Tibial nerve (tissue), 4 donors: ENCODE measurements at regions not wholly inside any gene's neighbourhood (a gene's known extent, or its start where the extent isn't known, plus 50 kb on each side); places are given as distances from the start of the nearest gene placed in this dataset.

Experiments used
- DNase-seq, 2 donors: peaks; one replicate each; pipeline ENCODE4 v3.0.0-alpha.2; 2019; ENCODE audit warnings: low spot score in 2 of 2
- H3K27ac ChIP-seq, 4 donors: fragments of 200-600 bp; sonication (generic) in 3 of 4; one replicate each; pipeline ENCODE4 v1.5.1; 2017 to 2019; ENCODE audit warnings: mild to moderate bottlenecking in 1 of 4
- H3K27me3 ChIP-seq, 2 donors: fragments of 200-600 bp; sonication (generic) in 1 of 2; one replicate each; pipeline versions ENCODE4 v1.5.1 to v1.6.0; 2017 to 2019
- H3K36me3 ChIP-seq, 3 donors: fragments of 200-600 bp; sonication (generic); one replicate each; pipeline ENCODE4 v1.5.1; 2018 to 2019
- H3K4me1 ChIP-seq, 4 donors: fragments of 200-600 bp; sonication (generic) in 3 of 4; one replicate each; pipeline ENCODE4 v1.5.1; 2017 to 2019
- H3K4me3 ChIP-seq, 4 donors: fragments of 200-600 bp; sonication (generic) in 3 of 4; one replicate each; pipeline ENCODE4 v1.5.1; 2017 to 2019; ENCODE audit warnings: mild to moderate bottlenecking in 1 of 4, moderate library complexity in 1 of 4
- H3K9me3 ChIP-seq, 4 donors: fragments of 200-600 bp; sonication (generic) in 3 of 4; one replicate each; pipeline ENCODE4 v1.5.1; 2017 to 2019
- EP300 ChIP-seq, 2 donors: sonication (generic); formaldehyde crosslinking; IDR thresholded peaks; one replicate each; pipeline ENCODE4 v1.6.1; 2017; ENCODE audit warnings: antibody characterized with exemption in 2 of 2, mild to moderate bottlenecking in 1 of 2
- POLR2A ChIP-seq, 2 donors: fragments of 450-650 bp; IDR thresholded peaks; one replicate each; pipeline ENCODE4 v1.6.1; 2017; ENCODE audit warnings: antibody characterized with exemption in 2 of 2, mild to moderate bottlenecking in 2 of 2, moderate library complexity in 2 of 2
- WGBS, 2 donors: methylation state at CpG; one replicate each; pipeline ENCODE4 v1.1.5; 2018; 5-methylcytosine and 5-hydroxymethylcytosine counted together
- TF ChIP-seq, protein P1 (sequence below), 5 experiments: fragments of 200-600 bp in 3 of 5; fragments of 450-650 bp in 2 of 5; sonication (generic) in 3 of 5; IDR thresholded peaks; one replicate each; pipeline ENCODE4 v1.5.1; 2016 to 2019; ENCODE audit warnings: antibody characterized with exemption in 5 of 5, mild to moderate bottlenecking in 3 of 5, moderate library complexity in 2 of 5

DNA sequence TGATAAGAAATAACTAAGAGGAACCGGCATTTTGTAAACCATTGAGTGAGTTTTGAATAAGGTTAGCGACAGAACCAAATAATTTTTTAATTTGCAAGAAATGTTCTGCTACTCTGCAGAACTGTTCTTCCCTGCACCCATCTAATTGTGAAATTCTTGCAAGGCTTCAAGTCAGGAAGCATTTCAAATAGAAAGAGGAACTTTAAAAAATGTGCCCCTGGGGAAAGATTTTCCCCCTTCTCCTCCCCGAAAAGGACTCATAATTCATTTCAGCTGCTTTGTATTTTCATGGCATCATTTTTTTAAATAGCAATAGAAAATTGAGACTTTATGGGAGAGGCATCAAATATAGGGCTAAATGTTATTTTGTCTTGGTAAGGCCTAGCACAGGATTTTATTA lies 180.9 kb upstream of the ANKRD55 start:
- H3K27me3 ChIP-seq, result no peaks in the 10 kb centered on the region
- no peak for DNase-seq
- TF ChIP-seq, protein P1, sequence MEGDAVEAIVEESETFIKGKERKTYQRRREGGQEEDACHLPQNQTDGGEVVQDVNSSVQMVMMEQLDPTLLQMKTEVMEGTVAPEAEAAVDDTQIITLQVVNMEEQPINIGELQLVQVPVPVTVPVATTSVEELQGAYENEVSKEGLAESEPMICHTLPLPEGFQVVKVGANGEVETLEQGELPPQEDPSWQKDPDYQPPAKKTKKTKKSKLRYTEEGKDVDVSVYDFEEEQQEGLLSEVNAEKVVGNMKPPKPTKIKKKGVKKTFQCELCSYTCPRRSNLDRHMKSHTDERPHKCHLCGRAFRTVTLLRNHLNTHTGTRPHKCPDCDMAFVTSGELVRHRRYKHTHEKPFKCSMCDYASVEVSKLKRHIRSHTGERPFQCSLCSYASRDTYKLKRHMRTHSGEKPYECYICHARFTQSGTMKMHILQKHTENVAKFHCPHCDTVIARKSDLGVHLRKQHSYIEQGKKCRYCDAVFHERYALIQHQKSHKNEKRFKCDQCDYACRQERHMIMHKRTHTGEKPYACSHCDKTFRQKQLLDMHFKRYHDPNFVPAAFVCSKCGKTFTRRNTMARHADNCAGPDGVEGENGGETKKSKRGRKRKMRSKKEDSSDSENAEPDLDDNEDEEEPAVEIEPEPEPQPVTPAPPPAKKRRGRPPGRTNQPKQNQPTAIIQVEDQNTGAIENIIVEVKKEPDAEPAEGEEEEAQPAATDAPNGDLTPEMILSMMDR (IDR thresholded peaks at IDR 0.05), result no peak
- no peak for TF ChIP-seq POLR2A (IDR thresholded peaks at IDR 0.05)
- TF ChIP-seq EP300 (IDR thresholded peaks at IDR 0.05), result peak in 1 of 2 donors; percentile 71
- H3K4me1 ChIP-seq, result peaks cover 0 to 59% (median 18%) of the 10 kb centered on the region in 4 donors
- H3K27ac ChIP-seq, result peak overlapping the region in 3 of 4 donors; percentile 36 to 65 (median 55)
- WGBS, 2 donors, result 36 to 40% methylated on average over 3 of the region's 3 CpGs
- H3K9me3 ChIP-seq, result peaks cover 0 to 3% (median 0%) of the 10 kb centered on the region in 4 donors
- H3K36me3 ChIP-seq, result no peaks in the 10 kb centered on the region
- H3K4me3 ChIP-seq, result no peak overlapping the region

- no peak for TF ChIP-seq POLR2A (IDR thresholded peaks at IDR 0.05)
- TF ChIP-seq, protein P1 (IDR thresholded peaks at IDR 0.05), result no peak
- no peak for TF ChIP-seq EP300 (IDR thresholded peaks at IDR 0.05)
- Histone ChIP-seq H3K36me3 (no peaks in the 10 kb centered on the region), H3K4me3 (no peak overlapping the region), H3K27ac (peak overlapping the region in 3 of 4 donors; percentile 7 to 61 (median 46)), H3K27me3 (no peaks in the 10 kb centered on the region), H3K4me1 (peaks cover 0 to 62% (median 18%) of the 10 kb centered on the region in 4 donors), H3K9me3 (no peaks in the 10 kb centered on the region)
- WGBS, 2 donors, result 60 to 66% methylated on average over 4 of the region's 4 CpGs
- DNase-seq, result no peak
Measured at GRCh38 chr5:56413546-56413945, 180.4 kb upstream of the ANKRD55 start.

- DNase-seq, result peak; percentile 31 to 48
- Histone ChIP-seq H3K4me3 (no peak overlapping the region), H3K9me3 (no peaks in the 10 kb centered on the region), H3K27ac (peak overlapping the region in 3 of 4 donors; percentile 47 to 61 (median 55)), H3K4me1 (peaks cover 0 to 62% (median 18%) of the 10 kb centered on the region in 4 donors), H3K27me3 (no peaks in the 10 kb centered on the region), H3K36me3 (no peaks in the 10 kb centered on the region)
- peak; percentile 16 to 56 for TF ChIP-seq EP300 (IDR thresholded peaks at IDR 0.05)
- peak in 1 of 2 donors; percentile 11 for TF ChIP-seq POLR2A (IDR thresholded peaks at IDR 0.05)
- TF ChIP-seq, protein P1 (IDR thresholded peaks at IDR 0.05), result no peak
- WGBS, 2 donors, result 58 to 61% methylated on average over 9 of the region's 9 CpGs
Measured at GRCh38 chr5:56412601-56413379, 179.7 kb upstream of the ANKRD55 start.

GRCh38 chr5:56410696-56411095 lies 177.6 kb upstream of the ANKRD55 start:
- no peaks in the 10 kb centered on the region for H3K27me3 ChIP-seq
- H3K9me3 ChIP-seq, result no peaks in the 10 kb centered on the region
- peaks cover 0 to 63% (median 20%) of the 10 kb centered on the region in 4 donors for H3K4me1 ChIP-seq
- peak overlapping the region in 2 of 4 donors; percentile 41 to 73 for H3K27ac ChIP-seq
- no peak for TF ChIP-seq EP300 (IDR thresholded peaks at IDR 0.05)
- TF ChIP-seq POLR2A (IDR thresholded peaks at IDR 0.05), result no peak
- TF ChIP-seq, protein P1 (IDR thresholded peaks at IDR 0.05), result no peak
- H3K36me3 ChIP-seq, result no peaks in the 10 kb centered on the region
- 94 to 96% methylated on average over 6 of the region's 6 CpGs for WGBS, 2 donors
- H3K4me3 ChIP-seq, result no peak overlapping the region
- DNase-seq, result no peak
